ENCODE measurements at regions not wholly inside any gene's neighbourhood (a gene's known extent, or its start where the extent isn't known, plus 50 kb on each side); places are given as distances from the start of the nearest gene placed in this dataset.

DNA sequence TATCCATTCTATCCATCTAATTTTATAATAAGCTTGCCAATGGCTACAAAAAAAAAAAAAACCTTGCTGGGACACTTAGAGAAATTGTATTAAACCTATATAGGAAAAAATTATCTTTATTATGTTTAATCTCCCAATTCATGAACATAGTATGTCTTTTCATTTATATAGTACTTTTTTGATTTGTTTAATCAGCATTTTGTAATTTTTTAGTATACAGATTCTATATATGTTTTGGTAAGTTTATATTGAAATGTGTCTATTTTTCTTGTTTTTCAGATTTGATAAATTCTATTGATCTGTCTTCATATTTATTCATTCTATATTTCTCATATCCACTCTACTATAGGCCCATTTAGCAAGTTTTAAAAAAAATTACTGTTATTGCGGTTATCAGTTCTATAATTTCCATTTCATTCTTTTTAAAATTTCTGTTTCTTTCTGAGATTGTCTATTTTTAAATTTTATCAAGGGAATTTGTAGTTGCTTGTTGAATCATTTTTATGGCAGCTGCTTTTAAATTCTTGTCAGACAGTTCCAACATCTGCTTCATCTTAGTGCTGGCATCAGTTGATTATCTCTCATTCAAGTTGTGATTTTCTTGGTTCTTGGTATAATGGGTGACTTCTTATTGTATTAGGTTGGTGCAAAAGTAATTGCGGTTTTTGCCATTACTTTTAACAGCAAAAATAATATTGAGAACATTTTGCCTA is 170.1 kb upstream of the S1PR3 start:
- CTCF ChIA-PET: no interaction called here
- H3K9me3 ChIP-seq (replicated peaks; ENCODE audit: control insufficient read depth, insufficient read depth, low read length): no peaks in the 10 kb centered on the region
- dilution Hi-C loops (cut with MboI; ENCODE audit: extremely low pct_ligation_motif_present, low sequenced_read_pairs) (no loop called here), intact Hi-C loops (cut with micrococcal nuclease) (loop anchor here (10.0 kb wide), 1 partner anchor 64 kb away; no protein-coding TSS in a partner anchor)
- H3K4me3 ChIP-seq (replicated peaks in 1 of 3; ENCODE audit: insufficient read depth in 1 of 3, low read depth in 1 of 3, low read length in 3 of 3): no peak overlapping the region
- no peak overlapping the region for H2AFZ ChIP-seq (ENCODE audit: low read depth, low read length)
- H3K4me1 ChIP-seq (ENCODE audit: control insufficient read depth, extremely low read depth, insufficient read depth, low read length): no peaks in the 10 kb centered on the region
- DNase-seq (ENCODE audit: low read depth, low spot score) (no peak), FAIRE-seq (no peak)
- no peaks in the 10 kb centered on the region for H3K27me3 ChIP-seq (ENCODE audit: control insufficient read depth in 2 of 2, insufficient read depth in 2 of 2, low read length in 2 of 2)
- no peak overlapping the region for H3K27ac ChIP-seq (ENCODE audit: insufficient read depth, low read depth, low read length)
- no TSS peak for BruUV-seq (replicated peaks)
- no peaks in the 10 kb centered on the region for H3K36me3 ChIP-seq (ENCODE audit: control insufficient read depth in 2 of 2, extremely low read depth in 1 of 2, insufficient read depth in 2 of 2, low read length in 2 of 2)
- no peaks in the 10 kb centered on the region for H3K9me1 ChIP-seq (replicated peaks; ENCODE audit: control insufficient read depth, extremely low read depth, insufficient read depth, low read length)
- POLR2A ChIA-PET: no interaction called here
- no peaks in the 10 kb centered on the region for H3K79me2 ChIP-seq (ENCODE audit: control insufficient read depth, insufficient read depth, low read length)
- H3K9ac ChIP-seq (replicated peaks; ENCODE audit: extremely low read depth, insufficient read depth, low read length): no peak overlapping the region
- H3K4me2 ChIP-seq (ENCODE audit: insufficient read depth, low read length): no peak overlapping the region
- no peaks in the 10 kb centered on the region for H4K20me1 ChIP-seq (replicated peaks; ENCODE audit: control insufficient read depth, extremely low read depth, insufficient read depth, low read length)
- TF ChIP-seq, protein P1, sequence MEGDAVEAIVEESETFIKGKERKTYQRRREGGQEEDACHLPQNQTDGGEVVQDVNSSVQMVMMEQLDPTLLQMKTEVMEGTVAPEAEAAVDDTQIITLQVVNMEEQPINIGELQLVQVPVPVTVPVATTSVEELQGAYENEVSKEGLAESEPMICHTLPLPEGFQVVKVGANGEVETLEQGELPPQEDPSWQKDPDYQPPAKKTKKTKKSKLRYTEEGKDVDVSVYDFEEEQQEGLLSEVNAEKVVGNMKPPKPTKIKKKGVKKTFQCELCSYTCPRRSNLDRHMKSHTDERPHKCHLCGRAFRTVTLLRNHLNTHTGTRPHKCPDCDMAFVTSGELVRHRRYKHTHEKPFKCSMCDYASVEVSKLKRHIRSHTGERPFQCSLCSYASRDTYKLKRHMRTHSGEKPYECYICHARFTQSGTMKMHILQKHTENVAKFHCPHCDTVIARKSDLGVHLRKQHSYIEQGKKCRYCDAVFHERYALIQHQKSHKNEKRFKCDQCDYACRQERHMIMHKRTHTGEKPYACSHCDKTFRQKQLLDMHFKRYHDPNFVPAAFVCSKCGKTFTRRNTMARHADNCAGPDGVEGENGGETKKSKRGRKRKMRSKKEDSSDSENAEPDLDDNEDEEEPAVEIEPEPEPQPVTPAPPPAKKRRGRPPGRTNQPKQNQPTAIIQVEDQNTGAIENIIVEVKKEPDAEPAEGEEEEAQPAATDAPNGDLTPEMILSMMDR (IDR thresholded peaks at IDR 0.05; ENCODE audit: extremely low read depth in 1 of 2, insufficient read depth in 1 of 2, low read depth in 1 of 2, low read length in 2 of 2): no peak
- no peak for TF ChIP-seq FOS (IDR thresholded peaks at IDR 0.05; ENCODE audit: borderline replicate concordance, insufficient read depth, low read length)
- TF ChIP-seq, protein P2, sequence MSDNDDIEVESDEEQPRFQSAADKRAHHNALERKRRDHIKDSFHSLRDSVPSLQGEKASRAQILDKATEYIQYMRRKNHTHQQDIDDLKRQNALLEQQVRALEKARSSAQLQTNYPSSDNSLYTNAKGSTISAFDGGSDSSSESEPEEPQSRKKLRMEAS (IDR thresholded peaks at IDR 0.05; ENCODE audit: insufficient read depth, insufficient read length): no peak
- TF ChIP-seq POLR2A (IDR thresholded peaks at IDR 0.05; ENCODE audit: low read depth, low read length): no peak
- no peak for TF ChIP-seq EZH2 (IDR thresholded peaks at IDR 0.05; ENCODE audit: borderline replicate concordance, low read depth, low read length, severe bottlenecking)
- TF ChIP-seq JUN (IDR thresholded peaks at IDR 0.05; ENCODE audit: borderline replicate concordance, insufficient read depth, insufficient read length, low read depth): no peak
- TF ChIP-seq MYC (IDR thresholded peaks at IDR 0.05; ENCODE audit: low read depth, low read length): no peak

Data from endothelial cell of umbilical vein (primary cell).